ENCODE measurements at regions not wholly inside any gene's neighbourhood (a gene's known extent, or its start where the extent isn't known, plus 50 kb on each side); places are given as distances from the start of the nearest gene placed in this dataset.

DNA sequence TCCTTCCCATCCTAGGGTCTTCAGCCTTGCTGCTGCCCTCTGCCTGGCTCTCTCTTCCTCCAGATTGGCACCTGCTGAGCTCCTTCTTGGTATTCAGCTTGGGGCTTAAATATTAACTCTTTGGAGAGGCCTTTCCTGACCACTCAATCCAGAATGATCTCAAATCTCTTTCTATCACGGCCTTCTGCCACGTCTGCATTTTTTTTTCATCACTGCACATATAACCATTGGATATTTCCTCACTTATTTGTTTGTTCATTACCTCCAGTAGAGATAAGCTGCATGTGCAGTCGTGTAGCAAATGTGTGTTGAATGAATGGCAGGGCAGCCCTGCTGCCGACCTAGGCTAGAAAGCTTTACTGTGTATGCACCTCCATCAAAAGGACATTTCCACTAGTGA is 51.6 kb upstream of the MPP7 start:
- TF ChIP-seq, protein P1, sequence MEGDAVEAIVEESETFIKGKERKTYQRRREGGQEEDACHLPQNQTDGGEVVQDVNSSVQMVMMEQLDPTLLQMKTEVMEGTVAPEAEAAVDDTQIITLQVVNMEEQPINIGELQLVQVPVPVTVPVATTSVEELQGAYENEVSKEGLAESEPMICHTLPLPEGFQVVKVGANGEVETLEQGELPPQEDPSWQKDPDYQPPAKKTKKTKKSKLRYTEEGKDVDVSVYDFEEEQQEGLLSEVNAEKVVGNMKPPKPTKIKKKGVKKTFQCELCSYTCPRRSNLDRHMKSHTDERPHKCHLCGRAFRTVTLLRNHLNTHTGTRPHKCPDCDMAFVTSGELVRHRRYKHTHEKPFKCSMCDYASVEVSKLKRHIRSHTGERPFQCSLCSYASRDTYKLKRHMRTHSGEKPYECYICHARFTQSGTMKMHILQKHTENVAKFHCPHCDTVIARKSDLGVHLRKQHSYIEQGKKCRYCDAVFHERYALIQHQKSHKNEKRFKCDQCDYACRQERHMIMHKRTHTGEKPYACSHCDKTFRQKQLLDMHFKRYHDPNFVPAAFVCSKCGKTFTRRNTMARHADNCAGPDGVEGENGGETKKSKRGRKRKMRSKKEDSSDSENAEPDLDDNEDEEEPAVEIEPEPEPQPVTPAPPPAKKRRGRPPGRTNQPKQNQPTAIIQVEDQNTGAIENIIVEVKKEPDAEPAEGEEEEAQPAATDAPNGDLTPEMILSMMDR (IDR thresholded peaks at IDR 0.05; ENCODE audit: borderline replicate concordance, extremely low read depth, low read length, poor library complexity, severe bottlenecking): no peak
- no peak for TF ChIP-seq EZH2 (IDR thresholded peaks at IDR 0.05; ENCODE audit: borderline replicate concordance, low read depth, low read length, severe bottlenecking)

Measured in DND-41 (cell line).